KG1 (cell line): ENCODE measurements at regions not wholly inside any gene's neighbourhood (a gene's known extent, or its start where the extent isn't known, plus 50 kb on each side); places are given as distances from the start of the nearest gene placed in this dataset.

Experiments
- DNase-seq: peaks from one replicate; lab custom pipeline; 2025; lab: John Stamatoyannopoulos, UW

GRCh38 chr2:12315224-12315623 lies 401.5 kb upstream of the TRIB2 start:
- no peak for DNase-seq

GRCh38 chr2:12316476-12316875 lies 400.3 kb upstream of the TRIB2 start:
- DNase-seq, result no peak

- DNase-seq, result no peak
These were observed 399.4 kb upstream of the TRIB2 start for GRCh38 chr2:12317286-12317685.

GRCh38 chr2:12317814-12318426 lies 398.8 kb upstream of the TRIB2 start:
- no peak for DNase-seq

GRCh38 chr2:12318427-12319057 lies 398.2 kb upstream of the TRIB2 start:
- DNase-seq, result no peak

- no peak for DNase-seq
These were observed 396.6 kb upstream of the TRIB2 start for GRCh38 chr2:12320027-12320734.

- no peak for DNase-seq
These were observed 395.6 kb upstream of the TRIB2 start for GRCh38 chr2:12320991-12321641.

GRCh38 chr2:12321886-12322285 lies 394.9 kb upstream of the TRIB2 start:
- no peak for DNase-seq

GRCh38 chr2:12325806-12326205 lies 390.9 kb upstream of the TRIB2 start:
- DNase-seq, result no peak

- DNase-seq, result no peak
These were observed 390.1 kb upstream of the TRIB2 start for GRCh38 chr2:12326449-12327190.

GRCh38 chr2:12330916-12331315 lies 385.8 kb upstream of the TRIB2 start:
- DNase-seq, result no peak

- DNase-seq, result no peak
These were observed 385.0 kb upstream of the TRIB2 start for GRCh38 chr2:12331698-12332097.

GRCh38 chr2:12333293-12333692 lies 383.4 kb upstream of the TRIB2 start:
- DNase-seq, result no peak

GRCh38 chr2:12334412-12334966 lies 382.2 kb upstream of the TRIB2 start:
- no peak for DNase-seq

GRCh38 chr2:12335131-12335530 lies 381.6 kb upstream of the TRIB2 start:
- no peak for DNase-seq

GRCh38 chr2:12335995-12336394 lies 380.7 kb upstream of the TRIB2 start:
- no peak for DNase-seq

- no peak for DNase-seq
These were observed 377.6 kb upstream of the TRIB2 start for GRCh38 chr2:12338946-12339697.

- no peak for DNase-seq
These were observed 376.6 kb upstream of the TRIB2 start for GRCh38 chr2:12340164-12340563.

GRCh38 chr2:12341215-12341614 lies 375.5 kb upstream of the TRIB2 start:
- no peak for DNase-seq

GRCh38 chr2:12341920-12342319 lies 374.8 kb upstream of the TRIB2 start:
- no peak for DNase-seq

- DNase-seq, result no peak
These were observed 373.6 kb upstream of the TRIB2 start for GRCh38 chr2:12343141-12343540.
